Ishikawa (cell line): ENCODE measurements at regions not wholly inside any gene's neighbourhood (a gene's known extent, or its start where the extent isn't known, plus 50 kb on each side); places are given as distances from the start of the nearest gene placed in this dataset.

Experiments used
- FOXM1 ChIP-seq: IDR thresholded peaks from 2 replicates; pipeline ENCODE4 v1.6.1; 2012; ENCODE audit warnings: low read depth, borderline replicate concordance
- TAF1 ChIP-seq: IDR thresholded peaks from 2 replicates; pipeline ENCODE4 v1.6.1; 2012; ENCODE audit warnings: low read depth, mild to moderate bottlenecking

GRCh38 chr2:217614498-217614897 is 388.3 kb downstream of the TNS1 start:
- TF ChIP-seq TAF1 (no peak), FOXM1 (no peak)
